ENCODE measurements at regions not wholly inside any gene's neighbourhood (a gene's known extent, or its start where the extent isn't known, plus 50 kb on each side); places are given as distances from the start of the nearest gene placed in this dataset.

DNA sequence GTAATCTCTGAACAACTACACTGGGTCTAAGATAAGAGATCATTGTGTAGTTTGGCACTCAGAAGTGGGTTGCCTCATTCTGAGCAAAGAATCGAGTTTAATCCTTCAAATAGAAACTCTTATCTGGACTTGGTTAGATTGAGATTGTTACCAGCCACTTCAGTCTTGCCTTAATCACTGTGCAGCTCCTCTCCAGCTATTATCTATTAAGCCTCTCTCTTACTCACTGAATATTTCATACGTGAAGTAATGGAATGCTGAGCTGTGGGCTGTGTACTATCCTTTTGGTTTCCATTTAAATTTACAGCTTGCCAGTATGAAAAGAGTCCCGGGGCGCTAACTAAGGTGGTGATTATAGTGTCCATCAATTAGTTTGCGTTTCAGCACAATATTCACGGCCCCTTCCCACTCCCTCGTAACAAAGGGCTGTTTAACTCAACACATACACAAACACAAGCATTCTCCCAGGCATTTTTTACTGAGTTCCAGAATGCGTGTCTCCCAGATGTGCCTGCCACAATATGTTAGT, 65.7 kb upstream of the NCKAP5 start (continued):
- no peak for TF ChIP-seq BHLHE40 (IDR thresholded peaks at IDR 0.05; ENCODE audit: borderline replicate concordance in 1 of 2, low read depth in 2 of 2, low read length in 1 of 2)
- TF ChIP-seq KDM1A (IDR thresholded peaks at IDR 0.05; ENCODE audit: borderline replicate concordance) = no peak
- no peak for TF ChIP-seq SMARCA5 (IDR thresholded peaks at IDR 0.05)
- TF ChIP-seq TARDBP (IDR thresholded peaks at IDR 0.05; ENCODE audit: borderline replicate concordance) = no peak
- TF ChIP-seq, protein P1, sequence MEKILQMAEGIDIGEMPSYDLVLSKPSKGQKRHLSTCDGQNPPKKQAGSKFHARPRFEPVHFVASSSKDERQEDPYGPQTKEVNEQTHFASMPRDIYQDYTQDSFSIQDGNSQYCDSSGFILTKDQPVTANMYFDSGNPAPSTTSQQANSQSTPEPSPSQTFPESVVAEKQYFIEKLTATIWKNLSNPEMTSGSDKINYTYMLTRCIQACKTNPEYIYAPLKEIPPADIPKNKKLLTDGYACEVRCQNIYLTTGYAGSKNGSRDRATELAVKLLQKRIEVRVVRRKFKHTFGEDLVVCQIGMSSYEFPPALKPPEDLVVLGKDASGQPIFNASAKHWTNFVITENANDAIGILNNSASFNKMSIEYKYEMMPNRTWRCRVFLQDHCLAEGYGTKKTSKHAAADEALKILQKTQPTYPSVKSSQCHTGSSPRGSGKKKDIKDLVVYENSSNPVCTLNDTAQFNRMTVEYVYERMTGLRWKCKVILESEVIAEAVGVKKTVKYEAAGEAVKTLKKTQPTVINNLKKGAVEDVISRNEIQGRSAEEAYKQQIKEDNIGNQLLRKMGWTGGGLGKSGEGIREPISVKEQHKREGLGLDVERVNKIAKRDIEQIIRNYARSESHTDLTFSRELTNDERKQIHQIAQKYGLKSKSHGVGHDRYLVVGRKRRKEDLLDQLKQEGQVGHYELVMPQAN (conservative IDR thresholded peaks at IDR 0.05) = no peak
- TF ChIP-seq, protein P2, sequence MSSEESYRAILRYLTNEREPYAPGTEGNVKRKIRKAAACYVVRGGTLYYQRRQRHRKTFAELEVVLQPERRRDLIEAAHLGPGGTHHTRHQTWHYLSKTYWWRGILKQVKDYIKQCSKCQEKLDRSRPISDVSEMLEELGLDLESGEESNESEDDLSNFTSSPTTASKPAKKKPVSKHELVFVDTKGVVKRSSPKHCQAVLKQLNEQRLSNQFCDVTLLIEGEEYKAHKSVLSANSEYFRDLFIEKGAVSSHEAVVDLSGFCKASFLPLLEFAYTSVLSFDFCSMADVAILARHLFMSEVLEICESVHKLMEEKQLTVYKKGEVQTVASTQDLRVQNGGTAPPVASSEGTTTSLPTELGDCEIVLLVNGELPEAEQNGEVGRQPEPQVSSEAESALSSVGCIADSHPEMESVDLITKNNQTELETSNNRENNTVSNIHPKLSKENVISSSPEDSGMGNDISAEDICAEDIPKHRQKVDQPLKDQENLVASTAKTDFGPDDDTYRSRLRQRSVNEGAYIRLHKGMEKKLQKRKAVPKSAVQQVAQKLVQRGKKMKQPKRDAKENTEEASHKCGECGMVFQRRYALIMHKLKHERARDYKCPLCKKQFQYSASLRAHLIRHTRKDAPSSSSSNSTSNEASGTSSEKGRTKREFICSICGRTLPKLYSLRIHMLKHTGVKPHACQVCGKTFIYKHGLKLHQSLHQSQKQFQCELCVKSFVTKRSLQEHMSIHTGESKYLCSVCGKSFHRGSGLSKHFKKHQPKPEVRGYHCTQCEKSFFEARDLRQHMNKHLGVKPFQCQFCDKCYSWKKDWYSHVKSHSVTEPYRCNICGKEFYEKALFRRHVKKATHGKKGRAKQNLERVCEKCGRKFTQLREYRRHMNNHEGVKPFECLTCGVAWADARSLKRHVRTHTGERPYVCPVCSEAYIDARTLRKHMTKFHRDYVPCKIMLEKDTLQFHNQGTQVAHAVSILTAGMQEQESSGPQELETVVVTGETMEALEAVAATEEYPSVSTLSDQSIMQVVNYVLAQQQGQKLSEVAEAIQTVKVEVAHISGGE (CRISPR knock-in tag; IDR thresholded peaks at IDR 0.05) = no peak

DNA sequence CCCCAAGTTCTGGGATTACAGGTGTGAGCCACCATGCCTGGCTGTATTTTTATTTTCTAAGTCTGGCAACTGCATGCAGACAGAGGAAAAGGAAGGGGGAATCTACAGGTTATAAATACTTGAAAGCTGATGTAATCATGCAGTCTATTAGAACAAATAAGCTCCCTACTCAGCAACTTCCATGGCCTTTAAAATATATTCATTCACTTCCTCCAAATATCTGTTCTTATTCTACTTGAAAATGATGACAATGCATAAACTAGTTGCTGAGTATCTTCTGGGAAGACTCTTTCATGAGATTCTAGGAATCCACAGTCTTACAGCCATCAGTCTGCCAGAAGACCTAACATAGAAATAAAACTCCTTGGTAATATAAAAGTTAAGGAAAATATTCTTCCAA, 66.9 kb upstream of the NCKAP5 start:
- no peaks in the 10 kb centered on the region for H3K27me3 ChIP-seq (replicated peaks in 1 of 2; ENCODE audit: control insufficient read depth in 2 of 2, insufficient read depth in 2 of 2, low read length in 1 of 2)
- H3K36me3 ChIP-seq (ENCODE audit: control insufficient read depth in 2 of 2, insufficient read depth in 2 of 2, low read length in 1 of 2) = no peaks in the 10 kb centered on the region
- RAD21 ChIA-PET (ENCODE audit: unreplicated experiment) = no interaction called here
- SMC1A ChIA-PET (ENCODE audit: uncharacterized antibody, unreplicated experiment) = no interaction called here
- TF ChIP-seq STAT1 (conservative IDR thresholded peaks at IDR 0.05) (no peak), CREM (IDR thresholded peaks at IDR 0.05; ENCODE audit: low read depth) (no peak), MEF2B (IDR thresholded peaks at IDR 0.05; ENCODE audit: partially characterized antibody, poor library complexity, severe bottlenecking) (no peak), TCF12 (IDR thresholded peaks at IDR 0.05; ENCODE audit: low read depth, low read length) (no peak), GATAD2B (conservative IDR thresholded peaks at IDR 0.05; ENCODE audit: low read depth) (no peak), JUNB (IDR thresholded peaks at IDR 0.05) (no peak), NR2F1 (conservative IDR thresholded peaks at IDR 0.05) (no peak), BRCA1 (IDR thresholded peaks at IDR 0.05; ENCODE audit: low read depth, low read length) (no peak), BMI1 (IDR thresholded peaks at IDR 0.05; ENCODE audit: borderline replicate concordance) (no peak), CHD1 (IDR thresholded peaks at IDR 0.05; ENCODE audit: low read depth, low read length) (no peak), ATF7 (IDR thresholded peaks at IDR 0.05; ENCODE audit: low read depth) (no peak)
- TF ChIP-seq, protein P3, sequence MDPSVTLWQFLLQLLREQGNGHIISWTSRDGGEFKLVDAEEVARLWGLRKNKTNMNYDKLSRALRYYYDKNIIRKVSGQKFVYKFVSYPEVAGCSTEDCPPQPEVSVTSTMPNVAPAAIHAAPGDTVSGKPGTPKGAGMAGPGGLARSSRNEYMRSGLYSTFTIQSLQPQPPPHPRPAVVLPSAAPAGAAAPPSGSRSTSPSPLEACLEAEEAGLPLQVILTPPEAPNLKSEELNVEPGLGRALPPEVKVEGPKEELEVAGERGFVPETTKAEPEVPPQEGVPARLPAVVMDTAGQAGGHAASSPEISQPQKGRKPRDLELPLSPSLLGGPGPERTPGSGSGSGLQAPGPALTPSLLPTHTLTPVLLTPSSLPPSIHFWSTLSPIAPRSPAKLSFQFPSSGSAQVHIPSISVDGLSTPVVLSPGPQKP (IDR thresholded peaks at IDR 0.05; ENCODE audit: low read depth, low read length) = no peak
- TF ChIP-seq, protein P4, sequence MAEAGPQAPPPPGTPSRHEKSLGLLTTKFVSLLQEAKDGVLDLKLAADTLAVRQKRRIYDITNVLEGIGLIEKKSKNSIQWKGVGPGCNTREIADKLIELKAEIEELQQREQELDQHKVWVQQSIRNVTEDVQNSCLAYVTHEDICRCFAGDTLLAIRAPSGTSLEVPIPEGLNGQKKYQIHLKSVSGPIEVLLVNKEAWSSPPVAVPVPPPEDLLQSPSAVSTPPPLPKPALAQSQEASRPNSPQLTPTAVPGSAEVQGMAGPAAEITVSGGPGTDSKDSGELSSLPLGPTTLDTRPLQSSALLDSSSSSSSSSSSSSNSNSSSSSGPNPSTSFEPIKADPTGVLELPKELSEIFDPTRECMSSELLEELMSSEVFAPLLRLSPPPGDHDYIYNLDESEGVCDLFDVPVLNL (IDR thresholded peaks at IDR 0.05; ENCODE audit: low read depth, low read length) = no peak
- BruUV-seq (replicated peaks) = no TSS peak
- H3K27ac ChIP-seq (ENCODE audit: control insufficient read depth, insufficient read depth) = no peak overlapping the region
- FAIRE-seq (no peak), DNase-seq (ENCODE audit: low read depth, low spot score) (no peak), ATAC-seq (no peak)
- H3K79me2 ChIP-seq (ENCODE audit: control insufficient read depth, insufficient read depth, low read length) = no peaks in the 10 kb centered on the region
- no peak overlapping the region for H2AFZ ChIP-seq (ENCODE audit: control insufficient read depth, low read depth, low read length)
- no peaks in the 10 kb centered on the region for H3K9me3 ChIP-seq (replicated peaks; ENCODE audit: control insufficient read depth, insufficient read depth, low read length)
- H4K20me1 ChIP-seq (ENCODE audit: control insufficient read depth, insufficient read depth) = no peaks in the 10 kb centered on the region
- H3K9ac ChIP-seq (ENCODE audit: control insufficient read depth, insufficient read depth, low read length) = no peak overlapping the region
- H3K4me2 ChIP-seq (ENCODE audit: control insufficient read depth, insufficient read depth) = no peak overlapping the region
- CTCF ChIA-PET = no interaction called here
- H3K4me3 ChIP-seq = no peak overlapping the region
- no peaks in the 10 kb centered on the region for H3K4me1 ChIP-seq (ENCODE audit: control insufficient read depth, insufficient read depth, low read length)
- POLR2A ChIA-PET = no interaction called here
- in situ Hi-C loops (cut with MboI) = no loop called here
- intact Hi-C loops (cut with micrococcal nuclease; ENCODE audit: unreplicated experiment) = no loop called here

Measured in GM12878 (cell line).